Stimulated activated CD4-positive, alpha-beta T cell treated with anti-CD3 and anti-CD28 coated beads, Interleukin-2, amount 100 ng/mL, for 48 hours (primary cell): ENCODE measurements at regions not wholly inside any gene's neighbourhood (a gene's known extent, or its start where the extent isn't known, plus 50 kb on each side); places are given as distances from the start of the nearest gene placed in this dataset.
"Not testable (repeated sequence)": the region's sequence is repeated elsewhere in the genome, so short reads cannot be mapped to it uniquely, and the experiment has no call there.

Source experiments
- DNase-seq, 2 donors: peaks; one replicate each; pipeline ENCODE4 v3.0.0-alpha.2; 2020

DNA sequence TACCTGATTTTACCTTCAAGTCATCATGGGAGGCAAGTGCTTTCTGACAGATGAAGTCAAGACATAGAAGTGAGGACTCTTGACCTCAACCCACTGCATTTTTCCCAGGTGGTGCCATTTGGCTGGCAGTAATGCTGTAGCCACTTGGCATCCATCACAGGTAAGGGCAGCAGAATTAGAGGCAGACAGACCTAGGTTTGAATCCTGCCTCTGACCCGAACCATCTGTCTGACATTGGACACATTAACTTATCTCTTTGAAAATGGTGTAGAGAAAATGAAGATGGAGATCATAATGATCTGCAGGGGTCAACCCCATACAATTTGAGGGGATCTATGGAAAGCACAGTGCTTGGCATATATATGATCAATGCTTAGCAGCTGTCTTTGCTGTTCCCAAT is 505.5 kb downstream of the NPIPA7 start:
- DNase-seq, result no peak

DNA sequence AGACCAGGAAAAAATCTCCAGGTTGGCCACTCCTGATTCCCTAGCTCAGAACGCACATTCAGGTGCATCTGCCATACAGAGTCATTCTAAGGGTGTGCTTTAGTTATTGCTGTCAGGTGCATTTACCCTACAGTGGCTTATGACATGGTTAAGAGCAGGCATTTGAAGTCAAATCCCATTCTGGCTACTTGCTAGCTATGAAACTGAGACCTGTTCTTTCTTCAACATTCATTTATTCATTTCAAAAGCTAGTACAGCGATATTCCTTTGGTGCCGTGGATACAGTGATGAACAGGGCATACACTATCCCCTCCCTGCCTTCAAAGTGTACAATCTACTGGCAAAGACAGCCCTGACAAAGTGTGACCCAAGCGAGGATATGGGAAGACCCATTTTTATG is 508.3 kb downstream of the NPIPA7 start:
- no peak for DNase-seq

DNA sequence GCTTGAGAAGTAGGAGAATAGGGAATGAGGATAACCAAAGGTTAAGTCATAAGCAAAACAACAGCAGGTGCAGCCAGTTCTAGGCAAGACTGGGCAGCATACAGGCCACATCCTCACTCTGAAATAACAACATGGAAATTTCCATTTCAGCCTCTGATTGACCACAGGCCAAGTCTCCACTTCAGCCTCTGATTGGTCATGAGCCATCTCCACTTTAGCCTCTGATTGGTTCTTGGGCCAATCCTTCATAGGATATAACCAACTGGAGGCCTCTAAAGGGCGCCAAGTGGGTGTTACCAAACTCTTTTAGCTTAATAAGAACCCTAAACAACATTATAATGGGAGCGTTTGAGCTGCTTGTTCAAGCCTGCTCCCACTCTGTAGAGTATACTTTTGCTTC is 512.0 kb downstream of the NPIPA7 start:
- DNase-seq, result no peak

DNA sequence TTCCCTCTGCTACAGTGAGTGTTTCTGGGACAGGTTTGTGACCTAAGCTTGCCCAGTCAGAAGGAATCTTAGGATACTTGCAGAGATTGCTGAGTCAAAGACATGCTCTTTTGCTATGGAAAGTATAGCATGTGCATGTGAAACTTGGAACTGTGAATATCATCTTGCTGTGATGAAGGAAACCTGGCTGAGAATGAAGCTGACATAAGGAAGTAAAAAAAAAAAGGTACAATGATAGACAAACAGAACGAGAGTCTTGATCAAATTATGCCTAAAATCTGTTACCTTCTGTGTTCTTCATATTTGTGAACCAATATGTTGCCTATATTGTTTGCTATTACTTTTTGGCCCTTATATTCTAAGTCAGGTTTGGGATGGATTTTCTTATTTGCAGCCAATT is 525.7 kb downstream of the NPIPA7 start:
- no peak for DNase-seq

DNA sequence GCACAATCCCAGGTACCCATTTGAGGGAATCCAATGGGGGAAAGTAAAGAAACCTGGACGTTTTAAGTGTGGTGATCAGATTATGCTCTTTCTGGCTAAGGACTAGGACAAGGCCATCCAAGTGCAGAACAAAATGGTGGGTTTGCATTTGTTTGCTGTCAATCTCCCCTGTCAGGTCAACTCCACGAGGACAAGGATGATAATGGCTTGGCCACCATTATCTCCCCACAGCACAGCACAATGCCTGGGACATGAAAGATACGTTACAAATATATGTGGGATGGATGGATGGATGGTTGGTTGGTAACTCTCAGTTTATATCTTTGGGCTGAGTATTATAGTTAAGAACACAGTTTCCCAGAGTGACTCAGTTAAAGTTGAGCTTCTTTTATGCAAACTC is 526.9 kb downstream of the NPIPA7 start:
- DNase-seq, result no peak

DNA sequence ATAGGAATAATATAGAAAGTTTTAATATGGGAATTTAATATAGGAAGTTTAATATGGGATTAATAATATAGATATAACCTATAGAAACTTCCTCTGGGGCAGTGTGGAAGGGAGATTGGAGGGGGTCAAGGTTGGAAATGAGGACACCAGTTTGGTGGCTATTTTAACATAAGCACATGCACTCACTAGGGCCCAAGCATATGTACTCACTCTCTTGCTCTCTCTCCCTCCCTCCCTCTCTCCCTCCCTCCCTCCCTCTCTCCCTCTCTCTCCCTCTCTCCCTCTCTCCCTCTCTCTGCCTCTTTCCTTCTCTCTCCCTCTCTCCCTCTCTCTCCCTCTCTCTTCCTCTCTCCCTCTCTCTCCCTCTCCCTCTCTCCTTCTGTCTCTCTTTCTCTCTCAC is 528.1 kb downstream of the NPIPA7 start:
- DNase-seq, result no peak

DNA sequence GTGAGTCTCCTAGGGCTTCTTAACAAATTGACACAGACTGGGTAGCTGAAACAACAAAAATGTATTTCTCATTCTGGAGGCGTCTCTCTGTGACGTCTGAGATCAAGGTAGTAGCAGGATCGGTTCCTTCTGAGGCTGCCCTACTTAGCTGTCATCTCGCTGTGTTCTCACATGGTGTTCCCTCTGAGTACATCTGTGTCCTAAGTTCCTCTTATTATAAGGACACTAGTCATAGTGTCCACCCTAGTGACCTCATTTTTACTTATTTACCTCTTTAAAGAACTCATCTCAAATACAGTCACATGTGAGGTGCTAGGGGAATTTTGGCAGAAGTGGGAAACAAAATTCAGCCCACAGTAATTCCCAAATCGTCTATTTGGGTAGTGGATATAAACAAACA is 529.1 kb downstream of the NPIPA7 start:
- no peak for DNase-seq

DNA sequence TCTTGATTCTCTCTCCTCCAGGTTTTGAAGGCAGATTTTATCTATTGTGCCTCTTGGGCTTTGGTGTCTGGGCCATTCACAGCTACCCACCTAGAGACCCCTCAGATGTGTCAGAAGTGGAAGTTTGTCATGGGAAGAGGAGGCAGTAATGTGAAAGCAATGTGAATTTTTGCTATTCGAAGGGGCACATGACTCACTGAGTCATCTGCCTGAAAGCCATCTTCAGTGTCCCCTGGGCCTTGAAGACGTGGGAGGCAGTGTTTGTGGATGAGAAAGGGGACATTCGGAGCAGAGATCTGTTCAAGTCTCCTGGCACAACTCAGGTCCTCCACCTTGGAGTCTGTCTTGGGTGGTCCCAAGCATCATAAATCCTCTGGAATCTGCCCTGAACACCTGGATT is 530.2 kb downstream of the NPIPA7 start:
- no peak for DNase-seq

DNA sequence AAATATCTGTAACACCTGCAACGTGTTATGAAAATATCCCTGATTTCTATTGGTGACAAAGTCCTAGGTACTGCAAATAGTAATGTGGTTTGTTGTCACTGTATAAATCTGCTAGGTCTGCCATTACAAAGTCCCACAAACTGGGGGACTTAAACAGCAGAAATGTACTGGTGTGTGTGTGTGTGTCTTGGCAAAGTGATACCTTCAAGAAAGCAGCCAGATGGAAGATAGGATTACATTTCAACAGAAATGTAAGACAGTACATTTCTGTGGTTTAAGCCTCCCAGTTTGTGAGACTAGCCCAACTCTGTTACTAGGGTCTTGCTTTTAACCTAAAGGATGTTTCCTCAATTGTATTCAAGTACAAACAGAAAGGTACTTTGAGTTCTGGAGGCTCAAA is 531.7 kb downstream of the NPIPA7 start:
- DNase-seq, result no peak

DNA sequence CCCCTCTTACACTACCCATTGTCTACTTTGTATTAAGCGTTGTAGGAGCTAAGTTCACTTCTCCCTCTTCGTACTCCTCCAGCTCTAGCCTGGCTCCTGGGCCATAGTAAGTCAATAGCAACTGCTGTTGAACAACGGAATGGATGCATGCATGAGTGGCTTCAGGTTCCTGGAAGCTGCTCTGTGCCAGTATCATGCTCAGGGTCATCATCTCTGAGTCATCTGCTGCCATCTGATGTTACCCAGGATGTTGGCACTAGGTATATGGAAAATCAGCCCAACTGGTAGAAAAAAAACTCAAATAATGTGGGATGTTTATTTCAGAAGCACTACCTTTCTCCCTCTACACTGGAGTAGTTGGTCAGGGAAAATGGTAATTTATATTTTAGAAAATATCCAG is 536.8 kb downstream of the NPIPA7 start:
- no peak for DNase-seq

DNA sequence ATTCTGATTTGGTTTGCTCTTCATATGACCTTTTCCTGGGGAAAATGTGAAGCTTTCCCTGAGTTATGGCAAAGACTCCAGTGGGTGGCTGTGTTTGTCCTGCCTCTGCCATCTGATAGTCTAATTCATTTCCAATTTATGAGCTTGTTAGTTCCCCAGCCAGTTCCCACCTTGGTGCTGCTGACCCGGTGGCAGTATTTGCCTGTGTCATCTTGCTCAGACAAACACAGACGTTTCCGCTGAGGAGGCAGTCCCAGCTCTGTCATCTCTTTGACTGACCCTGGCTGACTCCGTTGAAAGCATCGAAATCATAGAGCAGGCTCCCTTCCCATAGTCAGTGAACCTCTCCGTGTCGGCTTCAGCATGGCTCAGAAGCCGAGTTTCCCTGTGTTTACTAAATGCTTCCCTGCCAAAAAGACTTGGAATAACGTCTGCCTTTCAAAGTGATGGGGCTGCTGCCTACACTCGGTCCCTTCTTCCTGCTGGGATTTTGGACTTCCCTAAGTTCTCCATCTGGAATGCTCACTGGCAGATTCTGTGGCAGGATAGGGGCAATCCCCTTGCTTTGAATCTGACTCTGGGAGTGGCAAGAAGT is 538.3 kb downstream of the NPIPA7 start:
- DNase-seq, result no peak

DNA sequence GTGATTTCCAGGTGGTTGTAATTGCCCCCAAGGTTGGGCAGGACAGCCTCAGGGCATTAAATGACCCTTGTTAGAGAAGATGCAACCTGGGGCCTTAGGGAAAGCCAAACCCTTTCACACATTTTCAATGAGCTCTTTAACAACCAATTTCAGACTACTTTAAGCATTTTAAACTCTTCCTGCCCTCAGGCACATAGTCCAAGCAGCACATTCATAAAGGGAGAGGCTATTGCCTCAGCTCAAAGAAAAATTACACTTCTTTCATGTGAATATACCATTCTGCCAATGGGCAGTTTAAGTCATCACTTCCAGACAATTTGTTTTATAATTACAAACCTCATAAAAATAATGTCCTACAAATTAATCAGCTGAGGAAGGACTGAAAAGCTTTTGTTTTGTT is 544.5 kb downstream of the NPIPA7 start:
- DNase-seq, result no peak

DNA sequence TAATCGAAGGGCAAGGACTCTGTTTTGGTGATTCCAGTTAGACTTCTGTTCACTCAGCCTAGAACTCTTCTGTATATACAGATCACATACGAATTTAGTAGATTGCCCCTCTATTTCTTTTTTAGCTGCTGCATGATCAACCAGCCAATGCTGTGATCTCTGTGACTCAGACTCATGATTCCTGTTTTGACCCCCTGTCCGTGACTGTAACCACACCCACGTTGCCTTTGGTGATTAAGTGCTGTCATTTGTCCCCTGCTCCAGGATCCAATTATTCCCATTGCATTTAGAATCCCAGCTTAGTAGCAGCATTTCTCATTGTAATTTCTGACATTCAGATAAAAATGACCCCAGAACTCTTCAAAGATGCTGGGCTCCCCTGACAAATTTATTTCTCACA is 545.7 kb downstream of the NPIPA7 start:
- DNase-seq, result no peak

DNA sequence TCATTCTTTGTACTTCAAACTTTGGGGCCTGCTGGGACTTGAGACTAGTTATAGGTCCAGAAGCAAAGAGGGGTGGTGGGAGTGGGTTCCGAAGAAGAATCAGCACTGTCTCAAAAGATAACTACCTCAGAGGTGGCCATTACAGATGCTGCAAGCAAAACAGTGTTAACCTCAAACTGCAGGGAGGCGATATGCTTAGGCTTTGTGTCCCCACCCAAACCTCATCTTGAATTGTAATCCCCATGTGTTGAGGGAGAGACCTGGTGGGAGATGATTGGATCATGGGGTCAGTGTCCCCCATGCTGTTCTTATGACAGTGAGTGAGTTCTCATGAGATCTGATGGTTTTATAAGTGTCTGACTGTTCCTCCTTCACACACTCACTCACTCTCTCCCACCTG is 545.3 kb downstream of the XYLT1 start:
- no peak for DNase-seq

DNA sequence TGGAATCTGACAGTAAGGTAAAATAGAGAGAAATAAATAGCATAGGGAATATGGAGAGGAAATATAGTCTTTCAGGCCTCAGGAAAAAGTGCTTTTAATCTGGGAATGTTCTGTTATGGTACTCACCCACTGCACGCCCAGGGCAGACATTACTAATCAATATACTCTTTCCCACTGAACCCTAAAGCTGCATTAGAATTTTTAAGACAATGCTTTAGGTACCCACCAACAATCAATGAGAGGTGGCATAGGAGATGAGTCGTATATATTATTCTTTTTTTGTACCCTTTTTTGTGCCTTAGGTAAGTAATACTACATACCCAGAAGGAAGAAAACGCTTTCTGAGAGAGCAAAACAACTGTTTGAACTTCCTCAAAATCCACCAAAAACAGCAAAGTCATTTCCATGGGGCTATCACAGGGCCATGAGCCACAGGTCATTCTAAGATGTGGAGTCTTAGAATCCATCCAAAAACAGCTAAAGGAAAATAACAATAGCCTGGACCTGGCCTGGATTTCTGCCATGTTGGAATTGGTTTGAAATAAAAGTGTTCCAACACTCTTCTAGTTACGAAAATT is 542.1 kb downstream of the XYLT1 start:
- DNase-seq, result no peak

DNA sequence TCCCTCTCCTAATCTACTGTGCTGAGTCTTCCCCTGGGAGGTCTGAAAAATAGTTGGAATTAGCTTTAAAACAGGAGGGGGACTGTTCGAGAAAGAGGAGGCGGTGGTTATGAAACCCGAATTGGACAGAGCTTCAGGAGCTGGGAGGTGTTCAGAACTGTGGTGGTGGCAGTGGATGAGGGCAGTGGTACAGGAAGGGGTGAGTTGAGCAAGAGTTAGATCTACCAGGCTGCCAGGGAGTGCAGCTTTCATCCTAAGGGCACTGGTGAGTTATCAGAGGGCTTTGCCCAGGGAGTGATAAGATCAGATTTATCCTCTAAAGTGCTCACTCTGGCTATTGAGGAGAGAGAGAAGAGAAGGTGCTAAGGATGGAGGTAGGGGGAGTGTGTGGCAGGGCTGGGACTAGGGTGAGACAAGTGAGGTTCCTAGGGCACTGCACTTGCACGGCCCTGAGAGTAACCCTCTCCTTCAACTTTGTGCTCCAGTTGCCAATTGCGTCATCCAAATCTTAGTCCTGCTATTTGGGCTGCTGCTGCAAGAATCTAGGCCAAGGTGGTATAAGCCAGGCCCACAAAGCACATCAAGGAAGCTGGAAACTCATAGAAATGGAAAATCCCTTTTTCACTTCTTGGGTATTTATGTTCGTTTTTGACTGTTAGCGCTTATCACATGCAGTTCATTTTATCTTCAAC is 540.3 kb downstream of the XYLT1 start:
- no peak for DNase-seq

DNA sequence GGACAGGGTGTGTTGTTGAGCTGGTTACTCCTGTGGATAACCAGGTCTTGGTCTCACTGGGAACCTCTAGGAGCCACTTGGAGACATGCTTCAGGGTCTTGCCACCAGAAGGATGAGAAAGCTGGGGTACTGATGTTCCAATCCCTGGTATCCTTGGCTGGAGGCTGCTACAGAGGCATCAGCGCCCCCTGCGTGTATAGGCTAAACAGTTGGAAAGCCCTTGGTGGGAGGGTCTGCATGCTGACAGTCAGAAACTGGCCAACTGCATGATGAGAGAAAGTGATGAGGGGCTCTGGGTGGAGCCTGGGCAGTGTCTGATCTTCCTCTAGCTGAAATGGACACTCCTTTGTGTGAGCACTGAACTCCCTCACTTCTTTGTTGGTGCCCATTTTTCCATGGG is 536.9 kb downstream of the XYLT1 start:
- no peak for DNase-seq

DNA sequence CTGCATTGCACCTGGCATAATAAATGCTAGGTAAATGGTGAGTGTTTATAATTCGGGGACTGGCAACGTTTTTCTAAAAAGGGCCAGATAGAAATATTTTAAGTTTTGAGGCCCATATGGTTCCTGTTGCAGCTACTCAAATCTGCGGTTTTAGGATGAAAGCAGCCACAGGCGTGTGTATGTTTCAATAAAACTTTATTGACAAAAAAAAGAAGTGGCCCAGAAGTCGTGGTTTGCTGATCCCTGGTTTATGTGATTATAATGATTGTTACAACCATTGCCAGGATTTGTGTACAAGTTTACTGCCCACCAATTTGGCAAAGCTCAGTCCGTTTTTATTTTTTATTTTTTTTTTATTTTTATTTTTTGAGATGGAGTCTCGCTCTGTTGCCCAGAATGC is 536.1 kb downstream of the XYLT1 start:
- no peak for DNase-seq

DNA sequence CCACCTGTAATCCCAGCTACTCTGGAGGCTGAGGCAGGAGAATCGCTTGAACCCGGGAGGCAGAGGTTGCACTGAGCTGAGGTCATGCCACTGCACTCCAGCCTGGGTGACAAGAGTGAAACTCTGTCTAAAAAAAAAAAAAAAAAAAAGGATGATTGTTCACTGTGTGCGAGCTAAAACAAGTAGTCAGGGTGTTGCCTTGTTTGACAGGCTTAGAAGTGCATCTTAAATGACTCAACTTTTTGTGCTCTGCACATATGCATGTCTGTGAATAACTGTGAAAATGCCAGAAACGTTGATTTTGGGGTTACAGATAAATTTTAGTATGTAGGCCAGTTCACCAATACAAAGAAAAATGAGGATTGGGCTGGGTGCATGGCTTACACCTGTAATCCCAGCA is 534.9 kb downstream of the XYLT1 start:
- DNase-seq, result not testable (repeated sequence)

DNA sequence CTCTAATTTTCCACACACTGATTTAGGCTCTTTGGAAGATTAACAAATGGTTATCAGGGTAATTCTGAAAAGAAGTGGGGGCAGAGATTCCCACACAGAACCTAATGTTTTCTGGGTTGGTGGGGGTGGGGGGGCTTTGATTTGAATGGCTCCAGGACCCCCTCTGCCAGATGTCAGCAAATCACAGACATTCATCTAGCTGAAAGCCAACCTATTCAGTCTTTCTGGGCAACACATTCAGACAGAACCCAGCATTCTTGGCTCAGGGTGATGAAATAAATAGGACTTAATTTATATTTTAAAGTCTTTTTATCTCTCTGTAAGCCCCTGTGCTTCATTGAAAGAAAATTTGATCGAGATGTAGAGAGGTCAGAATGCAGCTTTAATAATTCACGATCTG is 533.2 kb downstream of the XYLT1 start:
- DNase-seq, result no peak

DNA sequence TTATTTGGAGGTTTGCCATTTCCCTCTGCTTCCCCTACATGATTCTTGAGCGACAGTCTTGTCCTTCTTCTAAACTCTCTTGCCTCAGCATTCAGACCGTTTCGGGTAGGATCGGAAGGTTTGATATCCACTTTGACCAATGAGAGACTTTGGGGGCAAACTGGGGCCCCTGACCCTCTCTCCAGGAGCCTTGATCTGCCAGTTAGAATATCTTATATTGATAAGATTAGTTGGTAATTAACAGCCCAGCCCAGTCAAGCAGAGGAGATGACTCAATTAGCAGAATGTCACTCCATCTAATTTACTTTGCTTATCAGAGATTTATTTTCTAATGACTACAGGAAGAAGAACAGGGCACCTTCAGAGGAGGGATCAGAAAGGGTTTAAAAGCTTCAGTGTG is 532.8 kb downstream of the XYLT1 start:
- no peak for DNase-seq

DNA sequence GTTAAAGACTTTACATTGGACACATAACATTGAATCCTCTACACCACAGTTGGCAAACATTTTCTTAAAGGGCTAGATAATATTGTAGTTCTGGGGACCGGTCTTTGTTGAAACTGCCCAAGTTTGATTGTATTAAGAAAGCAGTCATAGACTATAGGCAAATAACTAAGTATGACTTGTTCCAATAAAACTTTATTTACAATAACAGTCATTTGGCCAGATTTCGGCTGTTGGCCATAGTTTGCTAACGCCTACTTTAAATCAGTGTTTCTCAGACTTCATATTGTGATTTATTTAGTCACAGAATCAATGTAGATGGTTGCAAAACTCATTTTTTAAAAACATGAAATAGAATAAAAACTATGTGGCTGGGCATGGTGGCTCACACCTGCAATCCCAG is 531.8 kb downstream of the XYLT1 start:
- no peak for DNase-seq

DNA sequence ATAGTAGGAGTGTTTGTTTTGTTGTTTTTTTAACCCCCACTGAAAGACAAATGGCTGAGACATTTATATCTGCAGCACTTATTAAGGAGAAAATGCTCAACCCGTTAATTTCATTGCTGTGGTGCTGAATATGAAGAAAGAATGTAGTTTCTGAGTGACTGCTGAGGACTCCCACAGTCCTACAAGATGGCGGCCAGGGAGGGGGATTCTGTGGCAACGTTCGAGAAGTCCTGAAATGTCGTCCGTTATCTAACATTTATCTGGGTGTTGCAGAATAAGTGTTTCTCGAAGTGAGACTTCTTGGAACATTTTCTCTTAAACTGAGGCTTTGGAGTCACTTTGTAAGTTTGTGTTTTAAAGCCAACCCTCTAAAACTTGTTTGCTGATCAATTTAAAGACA is 530.4 kb downstream of the XYLT1 start:
- DNase-seq, result no peak

DNA sequence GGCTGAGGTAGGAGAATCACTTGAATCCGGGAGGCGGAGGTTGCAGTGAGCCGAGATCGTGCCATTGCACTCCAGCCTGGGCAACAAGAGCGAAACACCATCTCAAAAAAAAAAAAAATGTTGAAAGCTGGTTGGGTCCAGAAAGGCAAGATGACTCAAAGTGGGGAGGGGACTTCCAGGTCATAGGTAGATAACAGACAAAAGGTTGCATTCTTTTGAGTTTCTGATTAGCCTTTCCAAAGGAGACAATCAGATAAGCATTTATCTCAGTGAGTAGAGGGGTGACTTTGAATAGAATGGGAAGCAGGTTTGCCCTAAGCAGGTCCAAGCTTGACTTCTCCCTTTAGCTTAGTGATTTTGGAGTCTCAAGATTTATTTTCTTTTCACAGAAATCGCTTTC is 527.9 kb downstream of the XYLT1 start:
- not testable (repeated sequence) for DNase-seq

DNA sequence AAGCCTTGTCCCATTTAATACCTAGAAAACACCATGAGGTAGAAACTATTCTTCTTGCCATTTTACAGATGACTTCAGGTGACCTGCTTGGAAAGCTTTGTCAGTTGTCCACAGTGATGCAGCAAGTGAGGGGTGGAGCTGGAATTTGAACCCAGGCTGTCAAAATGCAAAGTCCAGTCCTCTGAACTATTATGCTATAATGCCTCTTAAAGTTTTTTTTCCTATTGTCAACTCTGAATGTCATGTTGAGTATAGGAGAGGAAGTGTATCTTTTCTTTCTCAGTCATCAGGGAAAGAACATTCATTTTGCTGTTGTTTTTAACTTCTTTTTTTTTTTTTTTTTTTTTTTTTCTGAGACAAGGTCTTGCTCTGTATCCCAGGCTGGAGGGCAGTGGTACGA is 525.6 kb downstream of the XYLT1 start:
- no peak for DNase-seq
